SK-MEL-5 (cell line): ENCODE measurements at regions not wholly inside any gene's neighbourhood (a gene's known extent, or its start where the extent isn't known, plus 50 kb on each side); places are given as distances from the start of the nearest gene placed in this dataset.

Experiments used
- DNase-seq: peaks from one replicate; pipeline ENCODE4 v3.0.0-alpha.2; 2016; ENCODE audit warnings: low read depth, low spot score
- in situ Hi-C: cut with HindIII; loops from 2 replicates; pipeline ENCODE4 v1.10.0; 2016; ENCODE audit warnings: low sequenced_read_pairs, high pct_unique_total_duplicates, low pct_unique_long_range_greater_than_20kb

DNA sequence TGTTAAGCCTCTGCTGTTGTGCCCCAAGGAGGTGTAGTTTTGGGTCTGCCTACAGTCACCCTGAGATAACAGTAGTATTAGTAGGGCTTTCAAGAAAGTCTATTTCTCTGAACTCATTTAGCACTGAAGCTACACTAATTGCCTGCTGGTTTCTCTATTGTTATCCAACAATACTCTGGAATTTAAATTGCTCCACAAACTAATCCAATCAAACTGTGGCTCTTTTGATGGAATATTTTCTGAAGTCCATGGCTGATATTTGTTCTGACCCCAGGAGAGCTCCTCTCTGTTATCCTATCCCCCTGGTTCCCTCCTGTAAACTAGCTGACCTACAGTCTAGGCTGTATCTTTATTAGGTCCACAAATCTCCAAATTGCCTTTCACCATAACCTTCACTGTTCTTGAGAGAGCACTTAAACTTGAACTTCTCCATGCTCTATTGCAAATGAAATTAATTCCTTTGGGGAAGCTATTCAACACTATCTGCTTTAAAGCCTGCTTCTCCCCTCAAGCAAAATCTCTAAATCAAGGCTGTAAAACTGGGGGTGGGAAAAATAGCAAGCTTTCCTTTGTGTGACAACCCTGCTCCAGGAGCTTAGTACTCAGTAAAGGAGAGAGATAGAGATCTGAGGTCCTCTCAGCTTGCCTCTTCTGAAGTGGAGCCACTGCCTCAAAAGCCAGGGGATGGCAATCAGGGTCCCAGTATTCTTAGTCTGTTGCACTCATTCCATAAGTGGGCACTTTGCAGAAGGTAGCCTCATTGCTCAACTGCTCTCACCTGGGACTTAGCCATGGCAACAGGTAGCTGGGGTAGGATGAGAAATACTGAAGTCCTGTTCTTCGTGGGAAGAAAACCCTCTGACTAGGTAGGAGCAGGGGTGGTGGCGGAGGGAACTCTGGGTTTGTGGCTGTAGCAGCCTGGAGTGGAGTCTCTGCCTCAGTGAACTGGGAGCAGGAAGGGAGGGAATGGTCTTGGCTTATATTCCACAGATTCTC, 110.9 kb downstream of the MACIR start:
- in situ Hi-C loops = no loop called here
- no peak for DNase-seq

DNA sequence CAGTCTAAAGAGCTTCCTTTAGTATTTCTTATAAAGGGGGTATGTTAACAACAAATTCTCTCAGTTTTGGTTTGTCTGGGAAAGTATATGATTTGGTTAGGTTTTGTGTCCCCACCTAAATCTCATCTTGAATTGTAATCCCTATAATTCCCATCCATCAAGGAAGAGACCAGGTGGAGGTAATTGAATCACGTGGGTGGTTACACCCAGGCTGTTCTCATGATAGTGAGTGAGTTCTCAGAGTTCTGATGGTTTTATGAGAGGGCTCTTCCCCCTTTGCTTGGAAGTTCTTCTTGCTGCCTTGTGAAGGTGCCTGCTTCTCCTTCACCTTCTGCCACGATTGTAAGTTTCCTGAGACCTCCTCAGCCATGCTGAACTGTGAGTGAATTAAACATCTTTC, 109.1 kb downstream of the MACIR start:
- DNase-seq = no peak
- in situ Hi-C loops = no loop called here

DNA sequence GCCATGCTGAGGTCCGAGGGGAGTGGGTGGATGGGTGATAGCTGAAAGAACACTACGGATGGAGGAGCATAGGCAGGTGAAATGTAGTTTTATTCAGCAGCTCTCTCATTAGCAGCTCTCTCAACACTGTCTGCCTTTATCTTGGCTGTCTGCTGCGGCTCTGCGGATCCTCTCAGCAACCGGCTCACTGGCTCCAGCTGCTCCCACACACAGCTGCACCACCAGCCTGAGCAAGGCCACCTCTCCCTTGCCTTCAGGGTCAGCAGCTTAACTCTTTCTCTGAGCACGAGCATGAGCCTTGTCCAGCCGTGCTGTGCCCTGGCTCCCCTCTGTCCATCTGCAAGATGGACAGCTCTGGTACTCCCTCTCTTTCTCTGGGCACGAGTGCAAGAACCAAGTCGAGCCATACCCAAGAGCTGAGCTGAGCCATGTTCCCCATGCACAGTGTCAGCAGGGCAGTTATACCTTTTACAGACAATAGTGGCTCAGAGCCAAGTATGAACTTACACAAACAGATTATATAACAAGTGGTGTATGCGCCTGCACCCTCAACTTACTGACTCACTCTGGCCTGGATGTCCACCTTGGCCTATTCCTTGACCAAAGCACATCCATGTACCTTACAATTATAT, 108.5 kb downstream of the MACIR start:
- in situ Hi-C loops = no loop called here

DNA sequence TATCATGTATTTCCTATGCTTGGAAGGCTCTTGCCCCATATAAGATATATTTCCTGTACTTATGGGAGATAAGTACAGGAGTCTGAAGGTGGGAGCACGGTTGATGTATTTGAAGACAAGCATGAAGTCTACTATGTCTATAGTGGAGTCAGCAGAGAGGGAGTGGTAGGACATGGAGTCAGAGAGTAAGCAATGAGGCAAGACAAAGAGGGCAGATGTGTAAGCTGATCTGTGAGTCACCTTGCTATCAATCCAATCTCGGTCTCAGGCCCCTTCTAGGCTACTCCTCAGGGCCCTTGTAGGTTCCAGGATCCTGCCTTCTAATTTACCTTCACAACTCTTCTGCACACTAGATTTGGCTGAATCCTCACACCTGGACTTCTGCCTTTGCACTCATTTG, 105.5 kb downstream of the MACIR start:
- in situ Hi-C loops = no loop called here
- no peak for DNase-seq

More for the DNA sequence above, 108.5 kb downstream of the MACIR start:
- no peak for DNase-seq

DNA sequence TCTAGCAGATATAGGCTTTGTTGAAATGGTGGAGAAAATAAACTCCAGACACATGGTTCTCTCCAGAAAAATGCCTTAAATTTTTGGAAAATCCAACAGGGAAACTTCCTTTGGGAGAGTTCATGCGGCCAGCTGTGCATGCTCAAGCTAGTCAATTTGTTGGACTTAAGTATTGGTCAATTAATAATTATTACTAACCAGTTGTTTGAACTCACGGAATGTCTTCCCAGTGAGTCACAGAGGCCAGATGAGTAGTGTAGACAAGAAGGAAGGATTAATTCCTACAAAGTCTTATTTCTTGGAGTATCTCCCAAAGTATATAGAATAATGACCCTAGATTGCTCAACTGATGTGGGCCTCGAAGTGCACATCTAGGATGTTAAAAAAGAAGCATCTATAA, 103.6 kb downstream of the MACIR start:
- in situ Hi-C loops = no loop called here
- no peak for DNase-seq

DNA sequence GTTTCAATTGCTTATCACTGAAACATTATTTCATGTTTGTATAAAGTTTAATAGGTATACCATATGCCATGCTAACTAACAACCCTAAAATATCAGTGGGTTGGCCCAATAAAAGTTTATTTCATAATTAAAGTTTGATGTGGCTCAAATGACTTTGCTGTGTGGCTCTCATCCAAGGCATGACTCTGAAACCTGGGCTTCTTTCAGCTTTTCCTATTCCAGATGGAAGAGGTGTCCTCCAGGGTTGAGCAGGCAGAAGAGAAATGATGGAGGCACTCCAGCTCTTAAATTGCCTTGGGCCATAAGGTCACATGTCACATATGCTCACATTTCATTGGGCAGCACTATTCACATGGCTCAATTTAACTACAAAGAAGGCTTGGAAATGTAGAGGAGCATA, 101.9 kb downstream of the MACIR start:
- DNase-seq = no peak
- in situ Hi-C loops = no loop called here

DNA sequence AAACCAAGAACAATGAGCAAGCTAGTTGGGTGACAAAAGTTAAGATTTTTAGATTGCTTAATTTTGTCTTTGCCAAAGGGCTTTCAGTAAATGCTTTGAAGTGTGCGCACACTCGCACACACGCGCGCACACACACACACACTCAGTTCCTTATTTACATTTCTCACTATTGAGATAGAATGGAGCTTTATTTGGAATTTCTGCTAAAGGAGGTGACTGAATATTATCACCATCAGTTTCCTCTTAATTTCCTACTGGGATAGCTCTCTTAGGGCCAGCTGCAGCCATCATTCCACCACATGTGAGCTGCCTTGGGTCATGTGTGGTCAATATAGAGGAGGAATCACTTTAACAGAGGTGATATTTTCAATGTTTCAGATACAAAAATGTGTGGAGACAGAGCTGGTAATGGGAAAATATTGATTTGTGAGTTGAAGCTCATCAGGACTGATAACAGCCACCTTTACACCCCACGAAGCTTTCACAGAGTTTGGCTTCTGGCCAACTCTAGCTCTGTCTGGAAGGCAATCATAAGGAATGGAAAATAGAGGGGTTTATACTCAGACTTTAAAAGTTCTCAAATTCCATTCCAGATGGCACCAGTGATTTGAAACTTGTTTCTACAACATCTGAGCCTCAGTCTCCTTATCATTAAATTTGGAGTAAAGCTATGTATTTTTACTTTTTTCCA, 99.9 kb downstream of the MACIR start:
- in situ Hi-C loops = no loop called here
- no peak for DNase-seq

DNA sequence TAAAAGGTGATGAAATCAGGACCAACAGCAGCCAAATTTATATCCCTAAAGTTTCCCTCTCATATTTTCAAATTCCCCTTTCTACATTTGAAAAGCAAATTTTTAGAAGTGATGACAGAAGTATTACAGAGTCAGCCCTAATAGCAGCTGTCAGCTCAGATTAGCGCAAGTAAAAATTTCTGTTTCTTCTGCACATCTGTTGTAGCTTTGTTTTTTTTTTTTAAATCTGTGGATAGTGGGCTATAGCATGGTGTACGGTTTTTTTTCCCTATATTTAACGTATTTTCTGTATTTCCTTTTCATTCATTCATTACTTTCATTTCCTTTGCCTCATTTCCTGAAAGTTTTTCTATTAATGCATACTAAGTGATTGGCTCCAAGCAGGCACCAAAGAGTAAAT, 99.1 kb downstream of the MACIR start:
- in situ Hi-C loops = no loop called here
- no peak for DNase-seq

DNA sequence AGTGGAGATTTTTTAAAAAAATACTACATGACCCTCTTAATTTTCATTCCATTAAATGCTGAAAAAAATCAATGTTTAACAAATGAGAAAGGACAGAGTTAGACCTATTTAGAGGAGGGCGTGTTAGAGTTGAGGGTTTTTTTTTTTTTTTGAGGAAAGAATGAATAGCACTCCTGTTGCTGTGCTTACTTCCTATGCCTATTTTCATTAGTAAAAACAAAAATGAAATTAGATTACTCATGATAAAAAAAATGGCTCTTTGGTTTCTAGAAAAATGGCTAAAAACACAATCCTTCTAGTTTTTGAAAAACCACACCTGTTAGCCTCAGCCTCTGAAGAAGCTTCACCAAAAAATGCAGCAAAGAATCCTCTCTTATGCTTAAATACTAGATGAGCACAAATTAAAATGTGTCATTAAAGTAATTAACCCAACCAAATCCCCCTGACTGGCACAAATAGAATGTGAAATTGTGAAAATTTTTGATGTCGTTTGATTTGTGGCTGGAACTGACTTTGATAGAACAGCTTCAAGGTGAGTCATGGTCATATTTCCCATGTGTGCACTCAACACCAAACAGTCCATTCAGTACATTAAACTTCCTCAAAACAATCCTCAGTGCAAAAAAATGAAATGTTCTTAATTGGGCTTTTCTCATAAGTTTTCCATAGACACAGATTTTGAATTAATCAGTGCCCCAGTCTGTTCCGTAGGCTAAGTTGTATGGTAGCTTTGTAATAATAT, 98.0 kb downstream of the MACIR start:
- DNase-seq = no peak
- in situ Hi-C loops = no loop called here

DNA sequence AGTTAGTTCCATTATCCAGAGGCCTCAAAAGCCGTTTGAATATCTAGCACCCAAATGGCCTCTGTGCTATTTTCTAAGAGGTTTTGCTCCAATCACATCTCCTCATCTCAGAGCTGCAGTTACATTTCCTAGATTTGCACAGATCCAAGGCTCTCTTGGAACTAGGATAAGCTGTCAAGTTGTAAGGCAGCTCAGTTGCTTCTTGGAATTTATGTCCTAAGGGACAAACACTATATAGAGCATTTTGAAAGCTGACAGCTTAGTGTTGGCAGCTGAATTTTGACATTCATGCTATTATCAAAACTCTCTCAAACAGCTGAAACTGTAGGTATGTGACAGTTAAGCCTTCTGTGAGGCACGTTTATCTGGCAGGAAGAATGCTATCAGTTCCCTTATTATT, 97.0 kb downstream of the MACIR start:
- DNase-seq = no peak
- in situ Hi-C loops = no loop called here

DNA sequence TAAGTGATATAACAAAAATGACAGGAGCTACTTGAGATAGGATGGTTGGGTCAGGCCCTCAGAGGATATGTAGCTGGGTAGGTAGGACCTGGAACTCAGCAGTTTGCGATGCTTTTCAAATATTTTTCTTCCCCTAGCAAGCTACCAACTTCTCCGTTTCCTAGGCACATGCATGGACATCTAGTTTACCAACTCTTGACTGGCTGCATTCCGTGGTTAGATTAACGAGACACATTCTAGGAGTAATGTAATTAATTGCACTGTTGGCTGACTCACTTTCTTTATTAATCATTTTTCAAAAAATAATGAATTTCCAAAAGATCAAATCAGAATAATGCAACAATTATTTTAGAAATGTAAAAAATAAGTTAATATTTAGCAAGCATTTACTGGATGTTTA, 95.9 kb downstream of the MACIR start:
- no peak for DNase-seq
- in situ Hi-C loops = no loop called here

DNA sequence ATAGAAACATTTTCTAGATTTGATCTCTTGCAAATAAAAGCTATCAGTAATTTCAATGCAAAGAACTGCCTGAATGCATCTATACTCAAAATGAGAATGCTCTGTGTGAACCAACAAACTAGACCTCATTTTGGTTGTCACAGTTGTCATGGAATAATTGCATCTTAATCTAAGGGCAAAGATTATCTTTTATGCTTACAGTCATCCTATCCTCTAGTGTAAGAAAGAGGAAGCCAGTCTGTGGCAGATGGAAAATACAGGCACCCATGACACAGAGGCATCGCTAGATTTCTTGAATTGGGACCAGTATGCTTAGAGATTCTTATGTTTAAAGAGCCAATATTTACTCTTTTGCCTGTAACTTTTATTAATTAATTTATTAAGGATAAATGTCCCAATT, 95.0 kb downstream of the MACIR start:
- in situ Hi-C loops = no loop called here
- DNase-seq = no peak

DNA sequence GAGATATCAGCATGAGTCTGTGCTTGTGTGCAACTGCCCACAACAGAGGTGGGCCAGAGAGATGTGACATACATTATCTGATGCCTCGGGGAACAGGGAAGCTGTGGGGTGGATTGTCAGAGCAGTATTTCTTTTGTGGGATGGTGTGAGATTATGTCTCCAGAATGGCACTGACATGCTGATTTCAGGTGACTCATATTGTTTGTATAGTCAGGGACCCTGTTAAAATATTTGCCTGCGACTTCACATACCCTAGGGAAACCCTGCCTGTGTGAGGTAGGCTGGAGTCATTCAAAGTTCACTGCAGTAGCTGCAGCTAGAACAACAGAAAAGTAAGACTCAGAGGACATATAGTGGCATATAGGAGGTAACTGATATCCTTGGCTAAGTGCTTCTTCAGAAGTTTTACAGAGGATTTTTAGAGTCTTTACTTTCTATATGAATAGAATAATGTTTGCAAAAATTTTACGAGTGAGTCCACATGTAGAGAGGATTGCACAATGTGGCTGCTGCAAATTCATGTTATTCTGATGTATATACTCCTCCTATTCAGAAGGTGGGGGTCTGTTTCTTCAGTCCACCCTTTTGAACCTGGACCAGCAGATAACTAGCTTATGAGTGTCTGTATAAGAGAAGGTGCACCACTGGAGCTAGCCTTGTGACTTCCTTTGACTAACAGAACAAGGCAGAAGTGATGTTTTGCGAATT, 89.3 kb downstream of the MACIR start:
- no peak for DNase-seq
- in situ Hi-C loops = no loop called here

DNA sequence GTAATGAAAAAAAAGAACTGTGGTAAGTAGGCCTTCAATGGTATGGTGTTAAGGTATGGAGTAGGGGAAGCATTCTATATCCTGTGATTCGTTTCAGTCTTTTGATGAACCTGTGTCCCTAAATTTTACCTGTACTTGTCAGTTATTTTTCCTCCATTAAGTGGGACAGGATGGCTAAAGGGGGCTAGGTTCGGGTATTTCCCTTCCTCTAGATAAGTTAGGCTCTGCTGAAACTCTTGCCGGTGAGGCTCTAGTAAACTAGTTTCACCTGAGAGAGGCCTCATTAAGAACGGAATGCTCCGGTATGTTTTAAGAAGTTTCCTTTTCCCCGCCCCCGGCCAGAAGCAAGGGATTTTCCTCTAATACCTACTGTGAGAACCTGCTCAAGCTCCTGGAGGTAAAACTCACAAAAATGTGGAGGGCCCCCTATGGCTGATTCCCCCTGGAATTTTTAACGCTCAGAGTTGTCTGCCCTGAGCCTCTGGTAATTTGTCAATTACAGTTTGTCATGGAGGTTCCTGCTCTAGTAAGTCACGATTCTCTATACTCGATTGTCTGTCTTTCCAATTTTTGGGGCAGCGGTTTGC, 87.7 kb downstream of the MACIR start:
- in situ Hi-C loops = no loop called here
- no peak for DNase-seq

DNA sequence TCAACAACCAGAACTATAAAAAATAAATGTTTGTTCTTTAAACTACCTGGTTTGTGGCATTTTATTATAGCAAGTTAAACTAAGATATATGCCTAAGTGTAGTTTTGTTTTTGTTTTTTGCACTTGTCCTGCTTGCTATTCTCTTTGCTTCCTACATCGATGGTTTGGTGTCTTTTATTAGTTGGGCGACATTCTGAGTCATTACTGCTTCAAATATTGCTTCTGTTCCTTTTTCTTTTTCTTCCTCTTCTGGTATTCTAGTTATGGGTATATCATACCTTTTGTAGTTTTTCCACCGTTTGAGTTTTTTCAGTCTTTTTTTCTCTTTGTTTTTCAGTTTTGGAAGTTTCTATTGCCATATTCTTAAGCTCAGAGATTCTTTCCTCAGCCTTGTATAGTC, 86.9 kb downstream of the MACIR start:
- no peak for DNase-seq
- in situ Hi-C loops = no loop called here

DNA sequence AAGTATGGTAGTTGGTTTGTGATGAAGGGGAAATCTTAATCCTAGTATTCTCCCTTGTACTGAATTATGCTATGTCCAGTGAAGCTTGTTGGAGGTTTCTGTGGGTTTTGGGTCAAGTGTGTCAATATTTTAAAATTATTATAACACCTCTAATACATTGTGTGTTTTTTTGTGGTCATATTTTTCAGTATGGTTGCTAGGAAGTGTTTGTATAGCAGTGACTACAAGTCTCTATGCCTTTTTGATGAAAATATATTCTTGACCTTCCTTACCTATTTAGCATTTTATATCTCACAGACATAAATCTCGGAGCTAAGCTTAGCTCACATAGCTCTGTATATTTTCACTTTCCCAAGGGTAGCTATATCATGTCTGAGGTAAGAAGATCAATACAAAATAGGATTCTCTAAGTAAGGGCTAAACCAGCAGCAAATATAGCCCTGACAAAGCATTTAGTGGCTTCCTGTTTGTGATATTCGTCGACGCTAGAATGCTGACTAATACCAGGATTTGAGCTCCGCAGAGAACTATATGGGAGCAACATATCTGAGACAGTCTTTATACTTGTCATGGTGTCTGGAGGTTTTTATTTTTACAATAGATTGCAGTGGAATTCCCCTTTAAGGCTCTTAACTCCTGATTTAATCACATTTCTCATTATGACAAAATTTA, 82.3 kb downstream of the MACIR start:
- in situ Hi-C loops = no loop called here

DNA sequence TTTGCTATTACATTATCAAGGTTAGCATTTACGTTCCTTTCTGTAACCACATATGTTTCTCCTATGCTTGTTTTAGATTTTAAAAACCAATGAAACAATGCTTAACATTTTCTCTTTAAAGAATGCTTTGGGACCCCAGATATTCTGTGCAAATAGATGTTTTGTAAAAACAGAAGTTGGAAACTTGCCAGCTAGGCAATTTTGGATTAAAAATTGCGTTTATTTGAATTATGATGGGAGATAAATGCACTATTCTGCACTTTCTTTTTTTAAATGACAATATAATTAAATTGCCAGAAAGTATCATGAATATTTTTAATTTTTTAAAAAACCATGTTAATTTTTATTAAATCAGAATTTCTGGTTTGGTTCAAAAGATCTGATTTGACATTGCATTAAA, 81.6 kb downstream of the MACIR start:
- in situ Hi-C loops = no loop called here
- no peak for DNase-seq

More for the DNA sequence above, 82.3 kb downstream of the MACIR start:
- no peak for DNase-seq
